ENCODE measurements at regions not wholly inside any gene's neighbourhood (a gene's known extent, or its start where the extent isn't known, plus 50 kb on each side); places are given as distances from the start of the nearest gene placed in this dataset.

GRCh38 chr1:87979079-87979478 is 650.4 kb downstream of the LMO4 start:
- ATAC-seq = no peak
- 49 to 64% (median 57%) methylated on average over 2 of the region's 2 CpGs for WGBS, 3 donors
- Histone ChIP-seq H3K4me3 (no peak overlapping the region), H3K27ac (no peak overlapping the region), H3K9me3 (no peaks in the 10 kb centered on the region), H3K27me3 (ENCODE audit: insufficient read depth in 3 of 3, low read length in 2 of 3) (no peaks in the 10 kb centered on the region), H3K4me1 (no peaks in the 10 kb centered on the region), H3K36me3 (ENCODE audit: insufficient read depth in 1 of 2, low read depth in 1 of 2) (no peaks in the 10 kb centered on the region)
- no peak for TF ChIP-seq CTCF (IDR thresholded peaks at IDR 0.05)
- no peak for DNase-seq
- intact Hi-C loops (cut with DNase I) = no loop called here

GRCh38 chr1:87980494-87980893 is 651.8 kb downstream of the LMO4 start:
- WGBS, 3 donors = 74 to 79% (median 77%) methylated on average over 3 of the region's 3 CpGs
- no peak for ATAC-seq
- no peak for DNase-seq
- H3K4me1 ChIP-seq = no peaks in the 10 kb centered on the region
- H3K36me3 ChIP-seq (ENCODE audit: insufficient read depth in 1 of 2, low read depth in 1 of 2) = no peaks in the 10 kb centered on the region
- no peaks in the 10 kb centered on the region for H3K9me3 ChIP-seq
- no peak for TF ChIP-seq CTCF (IDR thresholded peaks at IDR 0.05)
- no peak overlapping the region for H3K27ac ChIP-seq
- H3K27me3 ChIP-seq (ENCODE audit: insufficient read depth in 3 of 3, low read length in 2 of 3) = no peaks in the 10 kb centered on the region
- H3K4me3 ChIP-seq = no peak overlapping the region
- intact Hi-C loops (cut with DNase I) = no loop called here

- no peak for TF ChIP-seq CTCF (IDR thresholded peaks at IDR 0.05)
- WGBS, 3 donors = 89 to 93% (median 93%) methylated on average over 2 of the region's 2 CpGs
- Histone ChIP-seq H3K27ac (no peak overlapping the region), H3K36me3 (ENCODE audit: insufficient read depth in 1 of 2, low read depth in 1 of 2) (no peaks in the 10 kb centered on the region), H3K27me3 (ENCODE audit: insufficient read depth in 3 of 3, low read length in 2 of 3) (no peaks in the 10 kb centered on the region), H3K9me3 (no peaks in the 10 kb centered on the region), H3K4me3 (no peak overlapping the region), H3K4me1 (no peaks in the 10 kb centered on the region)
- intact Hi-C loops (cut with DNase I) = no loop called here
- ATAC-seq (no peak), DNase-seq (no peak)
Measured at GRCh38 chr1:87981386-87981785, 652.7 kb downstream of the LMO4 start.

GRCh38 chr1:87981810-87982209 is 653.1 kb downstream of the LMO4 start:
- 90 to 94% (median 91%) methylated on average over 1 of the region's 1 CpG for WGBS, 3 donors
- no peak for ATAC-seq
- no peak overlapping the region for H3K4me3 ChIP-seq
- H3K27ac ChIP-seq = no peak overlapping the region
- no peaks in the 10 kb centered on the region for H3K4me1 ChIP-seq
- no peaks in the 10 kb centered on the region for H3K27me3 ChIP-seq (ENCODE audit: insufficient read depth in 3 of 3, low read length in 2 of 3)
- H3K9me3 ChIP-seq = no peaks in the 10 kb centered on the region
- no peaks in the 10 kb centered on the region for H3K36me3 ChIP-seq (ENCODE audit: insufficient read depth in 1 of 2, low read depth in 1 of 2)
- no peak for TF ChIP-seq CTCF (IDR thresholded peaks at IDR 0.05)
- no peak for DNase-seq
- intact Hi-C loops (cut with DNase I) = no loop called here

- intact Hi-C loops (cut with DNase I) = no loop called here
Measured at GRCh38 chr1:87983841-87984240, 655.2 kb downstream of the LMO4 start.

More at GRCh38 chr1:87983841-87984240, 655.2 kb downstream of the LMO4 start:
- Histone ChIP-seq H3K4me3 (no peak overlapping the region), H3K9me3 (no peaks in the 10 kb centered on the region), H3K27ac (no peak overlapping the region), H3K27me3 (ENCODE audit: insufficient read depth in 3 of 3, low read length in 2 of 3) (no peaks in the 10 kb centered on the region), H3K4me1 (no peaks in the 10 kb centered on the region), H3K36me3 (ENCODE audit: insufficient read depth in 1 of 2, low read depth in 1 of 2) (no peaks in the 10 kb centered on the region)
- DNase-seq = no peak
- no peak for ATAC-seq
- WGBS, 3 donors = 88 to 95% (median 91%) methylated on average over 1 of the region's 1 CpG
- no peak for TF ChIP-seq CTCF (IDR thresholded peaks at IDR 0.05)
